AG10803 (cell line): ENCODE measurements at regions not wholly inside any gene's neighbourhood (a gene's known extent, or its start where the extent isn't known, plus 50 kb on each side); places are given as distances from the start of the nearest gene placed in this dataset.
A peak's percentile ranks its signal among the peaks of the same experiment; 100 is the strongest.

Experiments
- DNase-seq: peaks from one replicate; pipeline ENCODE4 v3.0.0; 2010; ENCODE audit warnings: low read depth
- H3K4me3 ChIP-seq: 2 replicates; pipeline ENCODE4 v1.5.1; 2011; ENCODE audit warnings: mild to moderate bottlenecking, low read length, control low read depth
- TF ChIP-seq, protein P1 (sequence below): conservative IDR thresholded peaks from 2 replicates; pipeline ENCODE4 v1.5.1; 2011; ENCODE audit warnings: mild to moderate bottlenecking, low read length, control low read depth, inconsistent platforms

DNA sequence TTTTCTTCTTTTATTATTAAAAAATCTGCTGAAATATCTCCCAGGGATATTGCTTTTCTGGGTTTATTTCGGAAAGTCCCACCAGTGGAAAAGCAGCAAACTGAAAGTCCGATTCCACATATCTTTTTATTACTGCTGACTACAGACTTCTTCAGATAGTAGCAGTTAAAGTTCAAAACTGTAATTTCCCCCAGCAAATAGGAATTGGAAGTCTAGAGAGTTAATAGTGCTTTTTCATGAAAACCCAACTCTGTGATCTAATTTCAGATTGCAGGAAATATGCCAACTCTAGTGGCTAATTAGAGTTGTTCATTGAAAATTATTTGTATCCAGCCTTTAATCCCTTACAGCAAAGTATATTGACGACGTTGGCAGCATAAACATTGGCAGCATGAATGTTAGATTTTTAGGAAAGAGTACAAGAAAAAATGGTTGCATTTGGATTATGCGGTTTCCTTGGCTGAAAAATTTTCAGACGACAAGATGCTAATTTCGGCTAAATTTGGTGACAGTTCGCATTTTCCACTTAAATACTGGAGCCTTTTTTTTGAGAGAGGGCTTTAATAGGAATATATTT is 472.9 kb upstream of the CBLB start:
- H3K4me3 ChIP-seq = no peak overlapping the region
- TF ChIP-seq, protein P1, sequence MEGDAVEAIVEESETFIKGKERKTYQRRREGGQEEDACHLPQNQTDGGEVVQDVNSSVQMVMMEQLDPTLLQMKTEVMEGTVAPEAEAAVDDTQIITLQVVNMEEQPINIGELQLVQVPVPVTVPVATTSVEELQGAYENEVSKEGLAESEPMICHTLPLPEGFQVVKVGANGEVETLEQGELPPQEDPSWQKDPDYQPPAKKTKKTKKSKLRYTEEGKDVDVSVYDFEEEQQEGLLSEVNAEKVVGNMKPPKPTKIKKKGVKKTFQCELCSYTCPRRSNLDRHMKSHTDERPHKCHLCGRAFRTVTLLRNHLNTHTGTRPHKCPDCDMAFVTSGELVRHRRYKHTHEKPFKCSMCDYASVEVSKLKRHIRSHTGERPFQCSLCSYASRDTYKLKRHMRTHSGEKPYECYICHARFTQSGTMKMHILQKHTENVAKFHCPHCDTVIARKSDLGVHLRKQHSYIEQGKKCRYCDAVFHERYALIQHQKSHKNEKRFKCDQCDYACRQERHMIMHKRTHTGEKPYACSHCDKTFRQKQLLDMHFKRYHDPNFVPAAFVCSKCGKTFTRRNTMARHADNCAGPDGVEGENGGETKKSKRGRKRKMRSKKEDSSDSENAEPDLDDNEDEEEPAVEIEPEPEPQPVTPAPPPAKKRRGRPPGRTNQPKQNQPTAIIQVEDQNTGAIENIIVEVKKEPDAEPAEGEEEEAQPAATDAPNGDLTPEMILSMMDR = no peak
- no peak for DNase-seq

DNA sequence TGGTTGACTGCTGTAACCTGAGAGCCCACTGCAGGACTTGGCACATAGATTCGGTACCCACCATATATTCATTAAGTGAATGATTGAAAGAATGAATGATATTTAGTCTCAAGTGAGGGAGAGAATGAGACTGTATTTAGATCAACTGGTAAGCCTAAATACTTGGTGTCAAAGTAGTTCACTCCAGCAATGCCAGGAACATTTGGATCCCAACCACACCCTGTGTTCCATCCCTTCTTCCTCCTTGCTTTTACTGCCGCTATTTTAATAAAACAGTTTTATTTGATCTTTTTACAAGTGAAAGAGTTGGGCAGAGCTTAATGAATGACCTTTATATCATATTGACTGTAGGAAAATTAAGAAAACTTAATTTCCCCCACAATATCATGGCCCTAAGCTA is 473.6 kb upstream of the CBLB start:
- DNase-seq = no peak
- TF ChIP-seq, protein P1 = no peak

DNA sequence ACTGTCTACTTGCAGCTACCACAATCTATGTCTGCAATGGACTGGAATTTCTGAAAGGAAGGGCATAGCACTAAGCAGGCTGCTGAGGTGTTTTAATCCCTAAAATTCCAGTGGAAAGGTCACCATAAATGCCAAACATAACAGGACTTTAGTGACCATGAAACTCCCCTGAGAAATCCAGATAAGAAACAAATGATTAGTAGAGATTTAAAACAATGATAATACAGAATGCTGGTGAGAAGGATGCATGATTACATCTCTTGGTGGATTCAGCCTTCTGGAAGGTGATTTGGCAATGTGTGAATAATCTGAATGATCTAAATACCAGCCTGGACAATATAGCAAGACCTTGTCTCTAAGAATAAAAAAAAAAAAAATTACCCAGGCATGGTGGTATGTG is 475.0 kb upstream of the CBLB start:
- peak; percentile 20 for DNase-seq
- H3K4me3 ChIP-seq = no peak overlapping the region
- TF ChIP-seq, protein P1 = no peak

More for the DNA sequence above, 473.6 kb upstream of the CBLB start:
- H3K4me3 ChIP-seq = no peak overlapping the region

GRCh38 chr3:106345353-106346027 is 476.7 kb upstream of the CBLB start:
- TF ChIP-seq, protein P1 = peak; percentile 34; the same call in 1 of the 2 replicates
- DNase-seq = peak; percentile 100
- H3K4me3 ChIP-seq = no peak overlapping the region

DNA sequence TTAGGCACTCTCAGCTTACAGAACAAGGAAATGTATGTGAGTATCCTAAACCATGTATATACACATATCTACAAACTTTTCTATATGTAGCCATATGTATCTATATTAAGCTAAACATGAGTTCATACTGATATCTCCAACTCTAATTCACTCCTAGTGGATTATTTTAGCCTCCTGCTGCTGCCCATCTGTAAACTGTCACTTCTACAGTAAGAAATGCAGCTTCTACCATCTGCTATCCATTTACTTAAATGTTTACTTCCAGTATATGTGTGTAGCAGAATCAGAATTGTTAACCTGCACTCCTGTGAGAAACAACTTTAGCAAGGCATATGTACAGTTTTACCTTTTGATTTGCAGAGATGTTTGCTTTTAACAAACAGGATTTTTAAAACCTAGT is 478.5 kb upstream of the CBLB start:
- TF ChIP-seq, protein P1 = no peak
- H3K4me3 ChIP-seq = no peak overlapping the region
- DNase-seq = peak; percentile 16

DNA sequence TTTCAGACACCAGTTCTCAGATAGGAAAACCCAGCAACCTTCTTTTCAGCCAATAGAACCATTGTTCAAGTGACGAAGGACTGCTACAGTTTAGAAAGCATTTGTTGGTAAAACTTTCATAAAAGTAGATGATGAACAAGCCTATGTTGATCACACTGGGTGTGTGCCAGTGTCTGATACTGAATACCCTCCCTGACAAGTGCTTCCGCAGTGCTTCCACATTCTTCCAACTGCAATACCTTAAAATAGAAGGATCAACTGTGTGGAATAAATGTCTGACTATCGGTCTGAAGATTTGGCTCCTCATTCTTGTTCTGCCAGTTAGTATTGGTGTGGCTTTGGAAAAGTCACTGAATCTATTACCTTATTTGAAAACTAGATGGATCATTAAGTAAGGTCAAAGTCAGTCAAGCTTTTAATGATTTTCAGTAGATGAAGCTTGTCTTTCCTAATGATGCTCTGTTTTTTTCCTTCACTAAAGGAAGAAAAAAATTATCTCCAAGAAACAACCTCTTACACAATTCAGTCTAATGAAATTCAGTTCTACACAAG is 479.4 kb upstream of the CBLB start:
- TF ChIP-seq, protein P1 = no peak
- no peak overlapping the region for H3K4me3 ChIP-seq
- DNase-seq = no peak

- TF ChIP-seq, protein P1 = no peak
- DNase-seq = no peak
- no peak overlapping the region for H3K4me3 ChIP-seq
Measured at GRCh38 chr3:106349191-106349881, 480.5 kb upstream of the CBLB start.
